Activated T-helper 9 cell treated with anti-CD3 and anti-CD28 coated beads, Interleukin-2, amount 50 U/mL, for 16 hours (primary cell): ENCODE measurements at regions not wholly inside any gene's neighbourhood (a gene's known extent, or its start where the extent isn't known, plus 50 kb on each side); places are given as distances from the start of the nearest gene placed in this dataset.
"Not testable (repeated sequence)": the region's sequence is repeated elsewhere in the genome, so short reads cannot be mapped to it uniquely, and the experiment has no call there.

ENCODE experiments used
- DNase-seq: peaks from one replicate; pipeline ENCODE4 v3.0.0-alpha.2; 2020; ENCODE audit warnings: low read depth

DNA sequence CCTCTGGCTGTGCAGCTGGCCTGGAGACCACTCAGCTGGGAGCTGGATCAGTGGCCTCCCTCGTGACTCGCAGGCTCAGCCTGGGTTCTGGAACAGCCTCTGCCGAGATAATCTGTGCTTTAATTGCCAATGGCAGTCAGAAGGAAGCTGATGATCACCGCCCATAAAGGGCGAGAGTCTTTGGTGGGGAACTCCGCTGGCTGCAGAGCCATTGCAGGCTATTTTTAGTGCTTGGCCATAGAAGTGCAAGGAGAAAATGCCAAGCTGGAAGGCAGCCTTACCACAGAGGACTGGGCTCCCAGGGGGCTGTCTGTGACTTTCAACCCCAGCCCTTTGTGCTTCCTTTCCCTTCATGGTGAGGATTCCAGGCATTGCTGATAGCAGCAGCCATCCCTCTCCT is 62.2 kb upstream of the TENM4 start:
- DNase-seq, result no peak

DNA sequence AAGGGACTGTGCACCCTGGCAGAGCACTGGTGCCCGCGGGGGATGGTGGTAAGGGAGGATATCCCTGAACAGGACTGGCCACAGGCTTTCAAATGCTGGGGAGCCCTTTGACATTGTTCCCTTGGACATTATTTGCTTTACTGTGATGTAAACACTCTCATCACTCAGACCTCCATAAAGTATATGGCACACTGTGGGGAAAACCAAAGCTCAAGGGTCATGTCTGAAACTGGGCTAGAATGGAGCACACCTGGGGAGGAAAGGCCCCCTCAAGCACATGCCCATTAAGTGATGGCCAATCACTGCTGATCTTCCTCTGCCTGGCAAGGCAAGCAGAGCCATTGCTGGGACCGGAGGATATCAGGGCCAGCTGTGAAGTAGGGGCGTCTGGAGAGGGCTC is 60.9 kb upstream of the TENM4 start:
- DNase-seq, result no peak

DNA sequence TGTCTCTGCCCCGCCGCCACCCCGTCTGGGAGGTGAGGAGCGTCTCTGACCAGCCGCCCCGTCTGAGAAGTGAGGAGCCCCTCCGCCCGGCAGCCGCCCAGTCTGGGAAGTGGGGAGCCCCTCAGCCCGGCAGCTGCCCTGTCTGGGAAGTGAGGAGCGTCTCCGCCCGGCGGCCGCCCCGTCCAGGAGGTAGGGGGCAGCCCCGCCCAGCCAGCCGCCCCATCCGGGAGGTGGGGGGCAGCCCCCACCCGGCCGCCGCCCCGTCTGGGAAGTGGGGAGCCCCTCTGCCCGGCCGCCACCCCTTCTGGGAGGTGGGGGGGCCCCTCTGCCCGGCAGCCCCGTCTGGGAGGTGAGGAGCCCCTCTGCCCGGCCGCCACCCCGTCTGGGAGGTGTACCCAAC is 59.1 kb upstream of the TENM4 start:
- DNase-seq, result not testable (repeated sequence)

DNA sequence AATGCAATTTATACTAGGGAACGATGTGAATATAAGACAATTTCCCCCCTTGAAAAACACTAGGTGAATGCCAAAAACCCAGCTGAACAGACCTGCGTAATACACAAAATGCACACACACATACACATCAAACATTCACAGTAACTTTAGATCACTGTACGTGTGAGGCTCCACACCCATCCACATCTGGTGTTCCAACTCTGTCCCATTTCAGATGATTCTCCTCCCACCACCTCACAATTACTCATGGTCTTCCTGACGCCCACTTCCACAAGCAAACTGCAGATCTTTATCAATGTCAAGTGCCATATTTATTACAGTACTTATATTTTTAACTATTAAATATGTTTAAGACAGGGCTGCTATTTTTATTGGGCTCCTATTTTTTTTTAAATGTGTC is 57.8 kb upstream of the TENM4 start:
- DNase-seq, result no peak

DNA sequence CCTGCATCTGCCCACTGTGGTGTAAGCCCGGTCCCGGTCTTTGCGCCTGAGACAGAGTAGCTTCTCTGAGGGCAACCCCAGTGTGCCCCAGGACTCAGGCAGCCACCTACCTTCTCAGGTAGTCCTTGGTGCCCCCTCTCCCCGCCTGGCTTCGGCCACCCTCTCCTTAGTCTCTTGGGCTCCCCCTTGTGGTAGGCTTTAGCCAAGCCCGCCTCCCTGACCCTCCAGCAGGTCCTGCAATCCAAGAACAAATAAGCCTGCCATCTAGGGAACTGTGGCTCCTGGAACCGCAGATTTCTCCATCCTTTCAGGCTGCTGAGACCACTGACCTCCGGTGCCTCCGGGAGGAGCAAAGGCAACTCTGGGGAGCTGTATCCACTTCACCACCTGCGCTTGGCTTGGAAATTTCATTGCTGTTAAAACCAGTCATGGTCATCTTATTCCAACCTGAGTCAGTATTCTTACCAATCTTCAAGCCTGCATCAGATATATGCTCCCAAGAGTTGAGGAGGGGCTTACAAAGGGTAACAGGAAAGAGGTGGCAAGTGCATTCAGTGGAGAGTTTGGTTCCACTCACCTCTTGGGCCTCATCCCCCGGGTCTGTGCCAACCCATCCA is 52.8 kb upstream of the TENM4 start:
- no peak for DNase-seq

DNA sequence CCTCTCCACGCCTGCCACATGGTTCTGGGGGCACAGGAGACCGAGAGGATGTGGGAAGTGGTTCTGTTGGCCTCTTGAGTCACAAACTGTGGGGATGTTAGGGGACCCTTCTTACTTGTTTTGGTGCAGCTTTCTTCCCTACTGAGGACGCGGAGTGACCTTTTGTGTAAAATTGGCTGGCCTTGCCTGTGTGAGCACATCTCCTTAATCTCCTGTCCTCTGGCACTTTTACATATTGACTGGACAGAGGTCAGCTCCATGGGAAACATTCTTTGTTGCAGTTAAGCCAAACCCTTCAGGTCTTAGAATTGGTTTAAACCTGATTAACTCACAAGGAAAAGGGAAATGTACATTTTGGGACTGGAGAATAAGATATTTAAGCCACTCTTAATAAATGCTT is 51.2 kb upstream of the TENM4 start:
- DNase-seq, result no peak
